Neural crest cell (in vitro differentiated cells): ENCODE measurements at regions not wholly inside any gene's neighbourhood (a gene's known extent, or its start where the extent isn't known, plus 50 kb on each side); places are given as distances from the start of the nearest gene placed in this dataset.

ENCODE experiments used
- DNase-seq: peaks from one replicate; pipeline ENCODE4 v3.0.0; 2021; ENCODE audit warnings: low read depth, mixed read lengths, low spot score
- H3K27ac Mint-ChIP-seq: one replicate; pipeline ENCODE4 v1.8.0; 2021; ENCODE audit warnings: mild to moderate bottlenecking, mixed read lengths; ENCODE audit not compliant: unreplicated experiment
- H3K27me3 Mint-ChIP-seq: 2 replicates; pipeline ENCODE4 v1.8.0; 2021; ENCODE audit warnings: low read depth, mild to moderate bottlenecking, mixed read lengths
- H3K36me3 Mint-ChIP-seq: 2 replicates; pipeline ENCODE4 v1.8.0; 2021; ENCODE audit warnings: low read depth, mild to moderate bottlenecking, mixed read lengths
- H3K4me1 Mint-ChIP-seq: 2 replicates; pipeline ENCODE4 v1.8.0; 2021; ENCODE audit warnings: mixed read lengths
- H3K4me3 Mint-ChIP-seq: one replicate; pipeline ENCODE4 v1.8.0; 2021; ENCODE audit warnings: mild to moderate bottlenecking, mixed read lengths
- H3K9me3 Mint-ChIP-seq: 2 replicates; pipeline ENCODE4 v1.8.0; 2021; ENCODE audit warnings: mixed read lengths
- TF ChIP-seq, protein P1 (sequence below): fragments of 200-600 bp; sonication (generic); conservative IDR thresholded peaks from 2 replicates; pipeline ENCODE4 v1.5.0; 2021; ENCODE audit warnings: antibody characterized with exemption, mild to moderate bottlenecking

DNA sequence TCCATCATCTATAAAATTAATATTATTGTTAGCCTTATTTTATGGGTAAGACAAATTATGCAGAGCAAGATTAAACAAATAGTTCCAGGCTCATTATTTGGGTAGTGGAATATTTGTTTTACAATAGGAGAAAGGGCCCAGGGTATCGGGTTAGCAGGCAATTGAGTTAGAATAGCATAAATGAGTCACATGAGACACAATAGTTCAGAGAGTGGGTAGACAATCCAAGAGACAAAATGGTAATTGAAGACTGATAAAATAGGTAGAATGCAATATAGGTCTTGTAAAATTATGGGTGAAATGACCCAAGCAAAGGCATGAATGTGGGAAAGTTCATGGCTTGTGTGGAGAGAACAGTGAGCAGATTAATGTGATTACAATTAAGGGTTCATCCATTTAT lies 790.9 kb upstream of the GCFC2 start:
- no peak overlapping the region for H3K4me3 Mint-ChIP-seq
- TF ChIP-seq, protein P1, sequence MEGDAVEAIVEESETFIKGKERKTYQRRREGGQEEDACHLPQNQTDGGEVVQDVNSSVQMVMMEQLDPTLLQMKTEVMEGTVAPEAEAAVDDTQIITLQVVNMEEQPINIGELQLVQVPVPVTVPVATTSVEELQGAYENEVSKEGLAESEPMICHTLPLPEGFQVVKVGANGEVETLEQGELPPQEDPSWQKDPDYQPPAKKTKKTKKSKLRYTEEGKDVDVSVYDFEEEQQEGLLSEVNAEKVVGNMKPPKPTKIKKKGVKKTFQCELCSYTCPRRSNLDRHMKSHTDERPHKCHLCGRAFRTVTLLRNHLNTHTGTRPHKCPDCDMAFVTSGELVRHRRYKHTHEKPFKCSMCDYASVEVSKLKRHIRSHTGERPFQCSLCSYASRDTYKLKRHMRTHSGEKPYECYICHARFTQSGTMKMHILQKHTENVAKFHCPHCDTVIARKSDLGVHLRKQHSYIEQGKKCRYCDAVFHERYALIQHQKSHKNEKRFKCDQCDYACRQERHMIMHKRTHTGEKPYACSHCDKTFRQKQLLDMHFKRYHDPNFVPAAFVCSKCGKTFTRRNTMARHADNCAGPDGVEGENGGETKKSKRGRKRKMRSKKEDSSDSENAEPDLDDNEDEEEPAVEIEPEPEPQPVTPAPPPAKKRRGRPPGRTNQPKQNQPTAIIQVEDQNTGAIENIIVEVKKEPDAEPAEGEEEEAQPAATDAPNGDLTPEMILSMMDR = no peak
- DNase-seq = no peak
- H3K4me1 Mint-ChIP-seq = no peaks in the 10 kb centered on the region
- H3K9me3 Mint-ChIP-seq = no peaks in the 10 kb centered on the region
- H3K36me3 Mint-ChIP-seq = no peaks in the 10 kb centered on the region
- H3K27ac Mint-ChIP-seq = no peak overlapping the region
- H3K27me3 Mint-ChIP-seq = no peaks in the 10 kb centered on the region

DNA sequence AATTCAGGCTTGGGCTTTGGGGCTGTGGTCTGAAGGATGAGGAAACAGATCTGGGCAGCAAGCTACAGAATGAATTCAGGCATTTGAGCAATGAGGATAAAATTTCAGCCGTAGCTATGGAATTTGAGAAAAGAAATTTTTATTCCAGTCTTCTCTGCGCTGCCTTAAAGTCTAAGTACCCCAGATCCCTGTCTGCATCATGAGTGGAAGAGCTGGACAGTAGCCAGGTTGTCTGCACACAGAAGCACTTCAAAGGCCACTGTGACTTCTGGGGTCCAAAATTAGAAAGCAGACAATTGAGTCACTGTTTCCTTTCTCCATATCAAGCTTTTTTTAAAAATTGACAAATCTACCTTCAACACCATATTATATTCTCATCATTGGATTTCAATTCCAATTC lies 787.6 kb upstream of the GCFC2 start:
- no peak overlapping the region for H3K27ac Mint-ChIP-seq
- no peaks in the 10 kb centered on the region for H3K9me3 Mint-ChIP-seq
- H3K4me1 Mint-ChIP-seq = no peaks in the 10 kb centered on the region
- no peaks in the 10 kb centered on the region for H3K27me3 Mint-ChIP-seq
- no peak for DNase-seq
- no peaks in the 10 kb centered on the region for H3K36me3 Mint-ChIP-seq
- TF ChIP-seq, protein P1 = no peak
- no peak overlapping the region for H3K4me3 Mint-ChIP-seq

DNA sequence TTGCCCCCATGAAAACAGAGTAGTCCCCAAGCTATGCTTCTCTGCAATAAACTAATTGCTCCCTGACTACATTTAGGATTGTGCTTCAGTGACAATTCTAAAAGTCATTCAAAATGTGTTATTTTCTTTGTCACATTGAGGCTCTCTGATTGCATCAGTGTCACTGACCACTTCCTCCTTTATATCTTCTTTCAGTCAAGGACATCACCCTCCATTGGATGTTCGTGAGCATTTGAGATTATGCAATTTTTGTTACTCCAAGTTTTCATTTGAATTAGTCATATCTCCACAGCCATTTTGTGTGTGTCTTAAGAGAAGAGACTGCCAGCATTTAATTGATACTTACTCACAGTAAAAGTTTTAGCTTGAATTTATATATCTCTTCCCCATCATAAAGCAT lies 780.8 kb upstream of the GCFC2 start:
- no peaks in the 10 kb centered on the region for H3K9me3 Mint-ChIP-seq

DNA sequence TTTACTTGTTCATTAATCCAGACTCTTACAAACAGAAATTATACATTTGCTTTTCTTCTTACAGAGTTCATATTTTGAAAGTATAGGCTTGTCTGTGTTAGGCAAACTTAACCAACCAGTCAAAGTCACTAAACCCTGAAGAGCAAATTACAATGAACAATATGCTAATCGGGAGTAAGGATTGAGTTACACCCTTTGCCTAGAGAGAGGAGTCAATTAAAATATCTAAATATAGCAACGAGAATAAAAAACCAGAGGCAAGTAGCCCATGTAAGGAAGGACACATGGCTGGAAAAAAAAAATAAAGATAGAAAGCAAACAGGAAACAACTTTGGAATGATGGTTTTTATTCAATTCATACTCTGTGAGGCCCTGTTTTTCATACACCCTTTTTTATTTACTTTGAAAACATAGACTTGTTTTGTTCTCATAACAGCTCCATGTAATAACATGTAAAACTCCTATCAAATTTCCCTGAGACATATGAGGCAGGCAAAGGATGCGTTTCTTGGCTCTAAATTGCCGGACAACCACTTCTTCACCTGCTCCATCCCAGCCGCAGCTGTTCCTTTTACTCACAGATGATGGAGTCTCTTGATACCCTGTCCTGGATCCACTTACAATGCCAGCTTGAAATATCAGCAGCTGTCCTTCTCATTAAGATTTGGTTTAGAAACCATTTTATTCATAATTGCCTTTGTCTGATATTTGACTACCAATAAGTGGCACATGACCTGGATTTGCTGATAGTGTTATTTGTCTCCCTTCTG lies 767.7 kb upstream of the GCFC2 start:
- TF ChIP-seq, protein P1 = no peak
- no peak overlapping the region for H3K4me3 Mint-ChIP-seq
- no peak overlapping the region for H3K27ac Mint-ChIP-seq
- H3K27me3 Mint-ChIP-seq = no peaks in the 10 kb centered on the region
- H3K9me3 Mint-ChIP-seq = no peaks in the 10 kb centered on the region
- H3K4me1 Mint-ChIP-seq = no peaks in the 10 kb centered on the region
- H3K36me3 Mint-ChIP-seq = no peaks in the 10 kb centered on the region
- no peak for DNase-seq

More for the DNA sequence above, 780.8 kb upstream of the GCFC2 start:
- Mint-ChIP-seq H3K36me3 (no peaks in the 10 kb centered on the region), H3K27ac (no peak overlapping the region), H3K4me1 (no peaks in the 10 kb centered on the region), H3K4me3 (no peak overlapping the region), H3K27me3 (no peaks in the 10 kb centered on the region)
- TF ChIP-seq, protein P1 = no peak
- no peak for DNase-seq

- Mint-ChIP-seq H3K27ac (no peak overlapping the region), H3K27me3 (no peaks in the 10 kb centered on the region), H3K4me3 (no peak overlapping the region), H3K9me3 (no peaks in the 10 kb centered on the region), H3K4me1 (no peaks in the 10 kb centered on the region), H3K36me3 (no peaks in the 10 kb centered on the region)
- DNase-seq = no peak
- TF ChIP-seq, protein P1 = no peak
Observed at GRCh38 chr2:76472946-76473345, 762.2 kb upstream of the GCFC2 start.
